ENCODE measurements at regions not wholly inside any gene's neighbourhood (a gene's known extent, or its start where the extent isn't known, plus 50 kb on each side); places are given as distances from the start of the nearest gene placed in this dataset.

- no peaks in the 10 kb centered on the region for H4K20me1 ChIP-seq (ENCODE audit: control insufficient read depth, insufficient read depth, low read depth, low read length)
- H3K36me3 ChIP-seq (ENCODE audit: control insufficient read depth, low read length): no peaks in the 10 kb centered on the region
- H3K4me2 ChIP-seq (ENCODE audit: low read length): no peak overlapping the region
- no peaks in the 10 kb centered on the region for H3K27me3 ChIP-seq (ENCODE audit: control insufficient read depth, low read length)
- H3K9me3 ChIP-seq (ENCODE audit: control insufficient read depth, insufficient read depth, low read length): no peaks in the 10 kb centered on the region
- H3K4me1 ChIP-seq (ENCODE audit: control insufficient read depth, low read length): no peaks in the 10 kb centered on the region
- H3K79me2 ChIP-seq (ENCODE audit: control insufficient read depth, low read length): no peaks in the 10 kb centered on the region
- no peaks in the 10 kb centered on the region for H3K9me2 ChIP-seq (replicated peaks; ENCODE audit: control insufficient read depth, low read length)
- H3K4me3 ChIP-seq (ENCODE audit: low read length): no peak overlapping the region
- no peak overlapping the region for H3K27ac ChIP-seq (ENCODE audit: low read depth, low read length)
- TF ChIP-seq EZH2phosphoT487 (IDR thresholded peaks at IDR 0.05; ENCODE audit: borderline replicate concordance, low read length): no peak
- H3F3A ChIP-seq (ENCODE audit: control insufficient read depth, insufficient read depth): no peaks in the 10 kb centered on the region
Observed at GRCh38 chr1:60591583-60591982, 490.8 kb upstream of the NFIA start.

GRCh38 chr1:60589916-60590315 lies 492.4 kb upstream of the NFIA start:
- H3K4me1 ChIP-seq (ENCODE audit: control insufficient read depth, low read length): no peaks in the 10 kb centered on the region

GRCh38 chr1:60589046-60589748 lies 493.2 kb upstream of the NFIA start:
- no peak overlapping the region for H3K4me3 ChIP-seq (ENCODE audit: low read length)
- H4K20me1 ChIP-seq (ENCODE audit: control insufficient read depth, insufficient read depth, low read depth, low read length): no peaks in the 10 kb centered on the region
- no peaks in the 10 kb centered on the region for H3K79me2 ChIP-seq (ENCODE audit: control insufficient read depth, low read length)
- no peaks in the 10 kb centered on the region for H3K36me3 ChIP-seq (ENCODE audit: control insufficient read depth, low read length)
- H3K9me3 ChIP-seq (ENCODE audit: control insufficient read depth, insufficient read depth, low read length): no peaks in the 10 kb centered on the region
- no peaks in the 10 kb centered on the region for H3F3A ChIP-seq (ENCODE audit: control insufficient read depth, insufficient read depth)
- H3K4me2 ChIP-seq (ENCODE audit: low read length): no peak overlapping the region
- no peaks in the 10 kb centered on the region for H3K4me1 ChIP-seq (ENCODE audit: control insufficient read depth, low read length)
- no peaks in the 10 kb centered on the region for H3K27me3 ChIP-seq (ENCODE audit: control insufficient read depth, low read length)
- H3K27ac ChIP-seq (ENCODE audit: low read depth, low read length): no peak overlapping the region
- no peaks in the 10 kb centered on the region for H3K9me2 ChIP-seq (replicated peaks; ENCODE audit: control insufficient read depth, low read length)
- TF ChIP-seq EZH2phosphoT487 (IDR thresholded peaks at IDR 0.05; ENCODE audit: borderline replicate concordance, low read length) (no peak), CTCF (IDR thresholded peaks at IDR 0.05; ENCODE audit: low read depth, low read length, poor library complexity, severe bottlenecking) (no peak)

More at GRCh38 chr1:60589916-60590315, 492.4 kb upstream of the NFIA start:
- Histone ChIP-seq H3K9me3 (ENCODE audit: control insufficient read depth, insufficient read depth, low read length) (no peaks in the 10 kb centered on the region), H3K4me3 (ENCODE audit: low read length) (no peak overlapping the region), H4K20me1 (ENCODE audit: control insufficient read depth, insufficient read depth, low read depth, low read length) (no peaks in the 10 kb centered on the region), H3K9me2 (replicated peaks; ENCODE audit: control insufficient read depth, low read length) (no peaks in the 10 kb centered on the region), H3K27ac (ENCODE audit: low read depth, low read length) (no peak overlapping the region), H3K27me3 (ENCODE audit: control insufficient read depth, low read length) (no peaks in the 10 kb centered on the region), H3K79me2 (ENCODE audit: control insufficient read depth, low read length) (no peaks in the 10 kb centered on the region), H3K36me3 (ENCODE audit: control insufficient read depth, low read length) (no peaks in the 10 kb centered on the region), H3F3A (ENCODE audit: control insufficient read depth, insufficient read depth) (no peaks in the 10 kb centered on the region), H3K4me2 (ENCODE audit: low read length) (no peak overlapping the region)
- TF ChIP-seq EZH2phosphoT487 (IDR thresholded peaks at IDR 0.05; ENCODE audit: borderline replicate concordance, low read length) (no peak), CTCF (IDR thresholded peaks at IDR 0.05; ENCODE audit: low read depth, low read length, poor library complexity, severe bottlenecking) (no peak)

- Histone ChIP-seq H3K79me2 (ENCODE audit: control insufficient read depth, low read length) (no peaks in the 10 kb centered on the region), H3K27me3 (ENCODE audit: control insufficient read depth, low read length) (no peaks in the 10 kb centered on the region), H3K4me3 (ENCODE audit: low read length) (no peak overlapping the region), H3F3A (ENCODE audit: control insufficient read depth, insufficient read depth) (no peaks in the 10 kb centered on the region), H3K9me3 (ENCODE audit: control insufficient read depth, insufficient read depth, low read length) (no peaks in the 10 kb centered on the region), H3K4me1 (ENCODE audit: control insufficient read depth, low read length) (no peaks in the 10 kb centered on the region), H3K4me2 (ENCODE audit: low read length) (no peak overlapping the region), H3K27ac (ENCODE audit: low read depth, low read length) (no peak overlapping the region), H3K9me2 (replicated peaks; ENCODE audit: control insufficient read depth, low read length) (no peaks in the 10 kb centered on the region), H4K20me1 (ENCODE audit: control insufficient read depth, insufficient read depth, low read depth, low read length) (no peaks in the 10 kb centered on the region), H3K36me3 (ENCODE audit: control insufficient read depth, low read length) (no peaks in the 10 kb centered on the region)
- TF ChIP-seq CTCF (IDR thresholded peaks at IDR 0.05; ENCODE audit: low read depth, low read length, poor library complexity, severe bottlenecking): no peak
Observed at GRCh38 chr1:60584371-60584770, 498.0 kb upstream of the NFIA start.

All from DOHH2 (cell line).